DND-41 (cell line): ENCODE measurements at regions not wholly inside any gene's neighbourhood (a gene's known extent, or its start where the extent isn't known, plus 50 kb on each side); places are given as distances from the start of the nearest gene placed in this dataset.
A peak's percentile ranks its signal among the peaks of the same experiment; 100 is the strongest.
"Not testable (repeated sequence)": the region's sequence is repeated elsewhere in the genome, so short reads cannot be mapped to it uniquely, and the experiment has no call there.

ENCODE experiments used
- ATAC-seq: fragments of 200-7000 bp; cut with Tn5 transposase; 3 replicates; pipeline ENCODE4 v1.9.1; 2021; ENCODE audit warnings: low read depth; ENCODE audit not compliant: insufficient read depth
- DNase-seq: peaks from one replicate; pipeline ENCODE4 v3.0.0-alpha.2; 2020
- H2AFZ ChIP-seq: 2 replicates; pipeline ENCODE4 v1.6.0; 2012; ENCODE audit warnings: low read depth, low read length
- H3K27ac ChIP-seq: 2 replicates; pipeline ENCODE4 v1.5.1; 2012; ENCODE audit warnings: low read length, inconsistent platforms
- H3K27me3 ChIP-seq: fragments of 200-600 bp; sonication (generic); 2 replicates; pipeline ENCODE4 v1.6.0; 2012; ENCODE audit warnings: low read length, mild to moderate bottlenecking, inconsistent platforms; ENCODE audit not compliant: insufficient read depth, poor library complexity
- H3K36me3 ChIP-seq: 2 replicates; pipeline ENCODE4 v1.5.1; 2012; ENCODE audit warnings: low read length, inconsistent platforms; ENCODE audit not compliant: insufficient read depth
- H3K4me1 ChIP-seq: 2 replicates; pipeline ENCODE4 v1.5.1; 2012; ENCODE audit warnings: mild to moderate bottlenecking, low read length; ENCODE audit not compliant: insufficient read depth
- H3K4me2 ChIP-seq: 2 replicates; pipeline ENCODE4 v1.6.0; 2012; ENCODE audit warnings: mild to moderate bottlenecking, moderate library complexity, low read length, inconsistent platforms; ENCODE audit not compliant: insufficient read depth
- H3K4me3 ChIP-seq, 2 experiments: fragments of 200-600 bp in 1 of 2; shearing (Covaris generic) in 1 of 2; 2 replicates each; pipeline ENCODE4 v1.5.1; 2012 to 2016; ENCODE audit warnings: inconsistent platforms in 2 of 2, low read length in 2 of 2, mild to moderate bottlenecking in 2 of 2, low read depth in 1 of 2, moderate library complexity in 1 of 2
- H3K79me2 ChIP-seq: 2 replicates; pipeline ENCODE4 v1.6.0; 2012; ENCODE audit warnings: low read length, inconsistent platforms; ENCODE audit not compliant: insufficient read depth
- H3K9ac ChIP-seq: 2 replicates; pipeline ENCODE4 v1.6.0; 2012; ENCODE audit warnings: low read depth, mild to moderate bottlenecking, inconsistent platforms, low read length, moderate library complexity
- H3K9me3 ChIP-seq: 2 replicates; pipeline ENCODE4 v1.5.1; 2012; ENCODE audit warnings: low read length, moderate library complexity, mild to moderate bottlenecking, inconsistent platforms; ENCODE audit not compliant: insufficient read depth, severe bottlenecking
- H4K20me1 ChIP-seq: 2 replicates; pipeline ENCODE4 v1.6.0; 2012; ENCODE audit warnings: low read length; ENCODE audit not compliant: insufficient read depth
- EZH2 ChIP-seq: IDR thresholded peaks from 3 replicates; pipeline ENCODE4 v1.6.1; 2012; ENCODE audit warnings: borderline replicate concordance, low read depth, mild to moderate bottlenecking, moderate library complexity, low read length, inconsistent platforms; ENCODE audit not compliant: severe bottlenecking
- TF ChIP-seq, protein P1 (sequence below): IDR thresholded peaks from 2 replicates; pipeline ENCODE4 v1.5.1; 2012; ENCODE audit warnings: borderline replicate concordance, low read length, moderate library complexity, mild to moderate bottlenecking; ENCODE audit not compliant: poor library complexity, severe bottlenecking; ENCODE audit errors: extremely low read depth

DNA sequence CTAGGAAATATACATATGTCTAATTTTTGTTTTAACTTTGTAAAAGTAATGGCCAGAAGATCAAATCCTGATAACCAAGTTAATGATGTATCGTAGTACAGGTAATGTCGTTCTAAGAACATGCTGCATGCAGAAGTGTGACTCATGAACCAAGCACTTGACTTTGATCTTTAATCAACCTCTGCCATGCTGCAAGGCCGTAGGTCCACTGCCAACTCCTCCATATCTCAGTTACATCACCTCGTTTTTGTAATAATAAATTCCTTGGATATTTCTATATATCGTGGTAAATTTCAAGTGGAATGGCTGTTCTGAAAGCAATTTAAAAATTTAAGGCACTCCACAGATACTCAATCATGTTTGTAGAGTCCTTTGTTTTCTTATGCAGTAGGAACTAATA, 771.7 kb downstream of the EPHA7 start:
- no peak overlapping the region for H3K4me3 ChIP-seq
- no peak for DNase-seq
- no peak for ATAC-seq
- H3K9me3 ChIP-seq = no peaks in the 10 kb centered on the region
- no peaks in the 10 kb centered on the region for H3K36me3 ChIP-seq
- no peaks in the 10 kb centered on the region for H3K4me1 ChIP-seq
- no peaks in the 10 kb centered on the region for H3K27me3 ChIP-seq
- H2AFZ ChIP-seq = no peak overlapping the region
- H3K27ac ChIP-seq = no peak overlapping the region
- H3K79me2 ChIP-seq = no peaks in the 10 kb centered on the region
- no peak overlapping the region for H3K4me2 ChIP-seq
- H3K9ac ChIP-seq = no peak overlapping the region
- H4K20me1 ChIP-seq = no peaks in the 10 kb centered on the region
- no peak for TF ChIP-seq EZH2
- TF ChIP-seq, protein P1, sequence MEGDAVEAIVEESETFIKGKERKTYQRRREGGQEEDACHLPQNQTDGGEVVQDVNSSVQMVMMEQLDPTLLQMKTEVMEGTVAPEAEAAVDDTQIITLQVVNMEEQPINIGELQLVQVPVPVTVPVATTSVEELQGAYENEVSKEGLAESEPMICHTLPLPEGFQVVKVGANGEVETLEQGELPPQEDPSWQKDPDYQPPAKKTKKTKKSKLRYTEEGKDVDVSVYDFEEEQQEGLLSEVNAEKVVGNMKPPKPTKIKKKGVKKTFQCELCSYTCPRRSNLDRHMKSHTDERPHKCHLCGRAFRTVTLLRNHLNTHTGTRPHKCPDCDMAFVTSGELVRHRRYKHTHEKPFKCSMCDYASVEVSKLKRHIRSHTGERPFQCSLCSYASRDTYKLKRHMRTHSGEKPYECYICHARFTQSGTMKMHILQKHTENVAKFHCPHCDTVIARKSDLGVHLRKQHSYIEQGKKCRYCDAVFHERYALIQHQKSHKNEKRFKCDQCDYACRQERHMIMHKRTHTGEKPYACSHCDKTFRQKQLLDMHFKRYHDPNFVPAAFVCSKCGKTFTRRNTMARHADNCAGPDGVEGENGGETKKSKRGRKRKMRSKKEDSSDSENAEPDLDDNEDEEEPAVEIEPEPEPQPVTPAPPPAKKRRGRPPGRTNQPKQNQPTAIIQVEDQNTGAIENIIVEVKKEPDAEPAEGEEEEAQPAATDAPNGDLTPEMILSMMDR = no peak

DNA sequence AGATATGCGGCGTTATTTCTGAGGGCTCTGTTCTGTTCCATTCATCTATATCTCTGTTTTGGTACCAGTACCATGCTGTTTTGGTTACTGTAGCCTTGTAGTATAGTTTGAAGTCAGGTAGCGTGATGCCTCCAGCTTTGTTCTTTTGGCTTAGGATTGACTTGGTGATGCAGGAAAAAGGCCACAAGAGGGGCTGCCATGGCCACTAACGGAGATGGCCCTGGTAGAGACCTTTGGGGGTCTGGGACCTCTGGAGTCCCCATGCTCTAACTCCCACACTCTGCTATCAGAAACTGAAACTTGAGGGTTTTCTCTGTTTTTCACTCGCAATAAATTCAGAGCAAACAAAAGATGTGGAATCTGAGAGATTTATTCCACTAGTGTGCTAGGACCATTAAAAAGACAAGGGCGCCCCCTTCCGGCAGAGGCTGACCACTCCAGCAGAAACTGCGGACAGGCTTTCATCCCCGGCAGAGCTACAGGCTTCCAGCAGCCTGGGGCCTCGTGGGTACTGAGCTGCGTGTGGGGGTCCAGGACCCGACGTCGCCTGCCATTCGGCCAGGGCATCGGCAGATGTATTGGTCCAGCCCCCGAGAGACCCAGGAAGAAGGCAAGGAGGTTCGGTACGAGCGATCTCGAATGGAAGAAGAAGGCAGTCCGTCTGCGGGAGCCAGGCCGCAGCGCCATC, 775.1 kb downstream of the EPHA7 start:
- not testable (repeated sequence) for H3K27me3 ChIP-seq, H3K36me3 ChIP-seq, H3K9ac ChIP-seq, H3K4me1 ChIP-seq, H2AFZ ChIP-seq, H3K27ac ChIP-seq, H3K9me3 ChIP-seq, H3K4me3 ChIP-seq, H3K79me2 ChIP-seq, H4K20me1 ChIP-seq, H3K4me2 ChIP-seq
- DNase-seq (peak; percentile 32), ATAC-seq (peak; percentile 64; the same call in 2 of the 3 replicates)
- TF ChIP-seq, protein P1 = peak; percentile 50

DNA sequence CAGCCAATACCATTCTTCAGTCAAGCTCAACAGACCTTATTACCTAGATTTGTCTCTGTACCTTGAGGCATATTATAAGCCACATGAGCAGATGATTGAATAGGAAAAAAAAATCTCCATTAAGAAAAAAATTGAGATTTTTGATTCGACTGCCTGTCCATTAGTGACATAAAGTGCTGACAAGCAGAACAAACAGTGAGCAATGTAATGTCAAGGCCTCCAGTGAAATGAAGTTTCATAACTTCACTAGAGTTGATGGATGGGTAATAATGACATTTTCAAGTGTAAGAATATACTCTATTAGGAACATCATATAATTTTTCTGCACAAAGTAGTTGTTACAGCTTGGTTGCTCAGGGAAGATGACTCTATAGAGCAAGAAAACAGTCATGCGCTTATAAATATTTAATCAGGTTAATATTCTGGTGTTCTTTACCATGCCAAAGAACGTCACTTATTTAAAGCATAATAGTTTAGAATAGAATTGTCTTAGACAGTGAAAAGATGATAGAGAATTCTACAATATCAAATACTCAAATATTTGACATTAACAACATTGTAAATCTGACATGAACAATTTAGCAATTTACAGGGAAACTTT, 783.7 kb downstream of the EPHA7 start:
- Histone ChIP-seq H3K9me3 (no peaks in the 10 kb centered on the region), H3K4me1 (no peaks in the 10 kb centered on the region), H3K36me3 (no peaks in the 10 kb centered on the region), H3K4me2 (no peak overlapping the region), H3K27me3 (no peaks in the 10 kb centered on the region), H3K79me2 (no peaks in the 10 kb centered on the region), H3K4me3 (no peak overlapping the region), H2AFZ (no peak overlapping the region), H3K9ac (no peak overlapping the region), H3K27ac (no peak overlapping the region), H4K20me1 (no peaks in the 10 kb centered on the region)
- DNase-seq (no peak), ATAC-seq (no peak)
- TF ChIP-seq, protein P1 = no peak
- TF ChIP-seq EZH2 = no peak

DNA sequence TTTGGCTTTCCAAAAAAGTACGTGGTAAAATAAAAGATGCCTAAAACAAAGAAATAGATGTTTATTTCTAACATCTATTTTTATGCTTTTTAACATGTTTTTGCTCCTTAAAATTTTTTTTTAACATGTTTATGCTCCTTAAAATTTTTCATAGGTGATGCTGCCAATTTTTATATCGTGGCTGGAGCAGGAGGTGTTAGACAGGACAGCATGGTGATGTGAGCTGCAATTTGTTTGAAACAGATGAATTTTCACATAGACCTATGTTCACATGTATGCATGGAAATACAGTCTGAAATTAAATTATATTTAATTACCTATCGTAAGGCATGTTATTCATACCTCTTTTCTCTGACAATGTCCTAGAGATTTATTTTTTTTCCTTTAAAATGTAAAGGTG, 784.8 kb downstream of the EPHA7 start:
- no peak overlapping the region for H3K27ac ChIP-seq
- no peaks in the 10 kb centered on the region for H3K36me3 ChIP-seq
- H2AFZ ChIP-seq = no peak overlapping the region
- DNase-seq = no peak
- ATAC-seq = no peak
- H3K4me2 ChIP-seq = no peak overlapping the region
- no peaks in the 10 kb centered on the region for H3K9me3 ChIP-seq
- H3K27me3 ChIP-seq = no peaks in the 10 kb centered on the region
- no peak overlapping the region for H3K9ac ChIP-seq
- TF ChIP-seq EZH2 = no peak
- TF ChIP-seq, protein P1 = no peak
- no peaks in the 10 kb centered on the region for H4K20me1 ChIP-seq
- H3K4me3 ChIP-seq = no peak overlapping the region
- no peaks in the 10 kb centered on the region for H3K79me2 ChIP-seq
- H3K4me1 ChIP-seq = no peaks in the 10 kb centered on the region
